ENCODE measurements at regions not wholly inside any gene's neighbourhood (a gene's known extent, or its start where the extent isn't known, plus 50 kb on each side); places are given as distances from the start of the nearest gene placed in this dataset.

- Histone ChIP-seq H3K4me3 (no peak overlapping the region), H3K36me3 (no peaks in the 10 kb centered on the region), H3K4me1 (no peaks in the 10 kb centered on the region), H3K27ac (no peak overlapping the region), H3K9me3 (no peaks in the 10 kb centered on the region), H3K27me3 (ENCODE audit: low read depth) (no peaks in the 10 kb centered on the region)
- no peak for TF ChIP-seq CTCF (IDR thresholded peaks at IDR 0.05)
- ATAC-seq (peak in 1 of 2 donors; percentile 45), DNase-seq (no peak)
- intact Hi-C loops (cut with DNase I): no loop called here
These were observed 245.4 kb upstream of the SLITRK1 start for GRCh38 chr13:84127597-84128128.

GRCh38 chr13:84126671-84127171 is 244.4 kb upstream of the SLITRK1 start:
- no peaks in the 10 kb centered on the region for H3K9me3 ChIP-seq
- DNase-seq: no peak
- no peak for TF ChIP-seq CTCF (IDR thresholded peaks at IDR 0.05)
- no peak overlapping the region for H3K4me3 ChIP-seq
- intact Hi-C loops (cut with DNase I): no loop called here
- H3K36me3 ChIP-seq: no peaks in the 10 kb centered on the region
- peak in 1 of 2 donors; percentile 45 for ATAC-seq
- H3K27me3 ChIP-seq (ENCODE audit: low read depth): no peaks in the 10 kb centered on the region
- H3K27ac ChIP-seq: no peak overlapping the region
- no peaks in the 10 kb centered on the region for H3K4me1 ChIP-seq

- no peak overlapping the region for H3K27ac ChIP-seq
- H3K36me3 ChIP-seq: no peaks in the 10 kb centered on the region
- H3K4me1 ChIP-seq: no peaks in the 10 kb centered on the region
- DNase-seq: no peak
- H3K4me3 ChIP-seq: no peak overlapping the region
- H3K9me3 ChIP-seq: no peaks in the 10 kb centered on the region
- ATAC-seq: no peak
- intact Hi-C loops (cut with DNase I): no loop called here
- no peak for TF ChIP-seq CTCF (IDR thresholded peaks at IDR 0.05)
- no peaks in the 10 kb centered on the region for H3K27me3 ChIP-seq (ENCODE audit: low read depth)
These were observed 239.2 kb upstream of the SLITRK1 start for GRCh38 chr13:84121456-84121855.

- TF ChIP-seq CTCF (IDR thresholded peaks at IDR 0.05): no peak
These were observed 236.7 kb upstream of the SLITRK1 start for GRCh38 chr13:84118839-84119409.

GRCh38 chr13:84098273-84098672 is 216.0 kb upstream of the SLITRK1 start:
- DNase-seq (no peak), ATAC-seq (no peak)
- no peaks in the 10 kb centered on the region for H3K4me1 ChIP-seq
- no peaks in the 10 kb centered on the region for H3K27me3 ChIP-seq (ENCODE audit: low read depth)
- no peak overlapping the region for H3K27ac ChIP-seq
- intact Hi-C loops (cut with DNase I): no loop called here
- no peak overlapping the region for H3K4me3 ChIP-seq
- no peak for TF ChIP-seq CTCF (IDR thresholded peaks at IDR 0.05)
- H3K9me3 ChIP-seq: no peaks in the 10 kb centered on the region
- H3K36me3 ChIP-seq: no peaks in the 10 kb centered on the region

More at GRCh38 chr13:84118839-84119409, 236.7 kb upstream of the SLITRK1 start:
- DNase-seq: no peak
- H3K27me3 ChIP-seq (ENCODE audit: low read depth): no peaks in the 10 kb centered on the region
- H3K36me3 ChIP-seq: no peaks in the 10 kb centered on the region
- no peaks in the 10 kb centered on the region for H3K9me3 ChIP-seq
- H3K27ac ChIP-seq: no peak overlapping the region
- no peak for ATAC-seq
- intact Hi-C loops (cut with DNase I): no loop called here
- H3K4me3 ChIP-seq: no peak overlapping the region
- no peaks in the 10 kb centered on the region for H3K4me1 ChIP-seq
